ENCODE measurements at regions not wholly inside any gene's neighbourhood (a gene's known extent, or its start where the extent isn't known, plus 50 kb on each side); places are given as distances from the start of the nearest gene placed in this dataset.

GRCh38 chr1:230540421-230541155 is 101.7 kb upstream of the COG2 start:
- H3K27ac ChIP-seq (ENCODE audit: extremely low read length, insufficient read depth, low read length), result no peak overlapping the region
- FAIRE-seq (no peak), ATAC-seq (no peak), DNase-seq (ENCODE audit: low spot score) (no peak)
- no TSS peak for BruUV-seq (replicated peaks)
- no peaks in the 10 kb centered on the region for H3K9me3 ChIP-seq (ENCODE audit: low read length)
- H2AFZ ChIP-seq (ENCODE audit: low read length), result no peak overlapping the region
- CTCF ChIA-PET (ENCODE audit: low intra/inter-chr PET ratio, low total read pairs), result no interaction called here
- in situ Hi-C loops (cut with HindIII; ENCODE audit: extremely low pct_ligation_motif_present, low pct_unique_long_range_greater_than_20kb), result no loop called here
- POLR2A ChIA-PET, result no interaction called here
- H4K20me1 ChIP-seq (ENCODE audit: insufficient read depth, low read length), result no peaks in the 10 kb centered on the region
- 19% methylated on average over 6 of the region's 6 CpGs for WGBS (ENCODE audit: low lambda C conversion rate)
- intact Hi-C loops (cut with micrococcal nuclease; ENCODE audit: unreplicated experiment), result no loop called here
- TF ChIP-seq ZSCAN25 (CRISPR knock-in tag; IDR thresholded peaks at IDR 0.05), result no peak
- no peak for TF ChIP-seq NCOA5 (CRISPR knock-in tag; IDR thresholded peaks at IDR 0.05)
- TF ChIP-seq GMEB2 (CRISPR knock-in tag; IDR thresholded peaks at IDR 0.05; ENCODE audit: low read depth), result no peak
- TF ChIP-seq KLF16 (CRISPR knock-in tag; IDR thresholded peaks at IDR 0.05), result no peak
- TF ChIP-seq SALL1 (CRISPR knock-in tag; IDR thresholded peaks at IDR 0.05), result no peak
- TF ChIP-seq NFATC3 (CRISPR knock-in tag; IDR thresholded peaks at IDR 0.05), result no peak
- no peak for TF ChIP-seq HDAC2 (CRISPR knock-in tag; IDR thresholded peaks at IDR 0.05)
- TF ChIP-seq PRPF4 (IDR thresholded peaks at IDR 0.05; ENCODE audit: low read depth, low read length, poor library complexity, severe bottlenecking), result no peak
- TF ChIP-seq, protein P1, sequence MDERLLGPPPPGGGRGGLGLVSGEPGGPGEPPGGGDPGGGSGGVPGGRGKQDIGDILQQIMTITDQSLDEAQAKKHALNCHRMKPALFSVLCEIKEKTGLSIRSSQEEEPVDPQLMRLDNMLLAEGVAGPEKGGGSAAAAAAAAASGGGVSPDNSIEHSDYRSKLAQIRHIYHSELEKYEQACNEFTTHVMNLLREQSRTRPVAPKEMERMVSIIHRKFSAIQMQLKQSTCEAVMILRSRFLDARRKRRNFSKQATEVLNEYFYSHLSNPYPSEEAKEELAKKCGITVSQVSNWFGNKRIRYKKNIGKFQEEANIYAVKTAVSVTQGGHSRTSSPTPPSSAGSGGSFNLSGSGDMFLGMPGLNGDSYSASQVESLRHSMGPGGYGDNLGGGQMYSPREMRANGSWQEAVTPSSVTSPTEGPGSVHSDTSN (CRISPR knock-in tag; IDR thresholded peaks at IDR 0.05), result no peak
- no peak for TF ChIP-seq CBFB (CRISPR knock-in tag; IDR thresholded peaks at IDR 0.05)
- TF ChIP-seq PREB (CRISPR knock-in tag; IDR thresholded peaks at IDR 0.05), result no peak
- no peak for TF ChIP-seq EED (CRISPR knock-in tag; IDR thresholded peaks at IDR 0.05)
- no peak for TF ChIP-seq ZNF639 (CRISPR knock-in tag; conservative IDR thresholded peaks at IDR 0.05)
- TF ChIP-seq CBX2 (IDR thresholded peaks at IDR 0.05; ENCODE audit: low read depth, low read length), result no peak
- no peak for TF ChIP-seq CBX2 (CRISPR knock-in tag; IDR thresholded peaks at IDR 0.05; ENCODE audit: low read depth)
- no peak overlapping the region for H3K9ac ChIP-seq (ENCODE audit: insufficient read depth, low read depth, low read length)
- H3K4me3 ChIP-seq (replicated peaks in 1 of 3; ENCODE audit: insufficient read depth in 1 of 3, low read depth in 2 of 3, low read length in 3 of 3), result no peak overlapping the region
- H3K27me3 ChIP-seq (ENCODE audit: control insufficient read depth in 1 of 2, insufficient read depth in 2 of 2, low read length in 2 of 2), result no peaks in the 10 kb centered on the region
- H3K4me2 ChIP-seq (ENCODE audit: low read depth, low read length), result no peak overlapping the region
- H3K36me3 ChIP-seq (replicated peaks in 1 of 2; ENCODE audit: control insufficient read depth in 1 of 2, insufficient read depth in 2 of 2, low read length in 2 of 2), result no peaks in the 10 kb centered on the region
- H3K79me2 ChIP-seq (ENCODE audit: insufficient read depth, low read length), result no peaks in the 10 kb centered on the region
- H3K4me1 ChIP-seq (ENCODE audit: insufficient read depth, low read length), result no peaks in the 10 kb centered on the region

Data from HepG2 (cell line).